Right atrium auricular region (tissue), 2 donors: ENCODE measurements at regions not wholly inside any gene's neighbourhood (a gene's known extent, or its start where the extent isn't known, plus 50 kb on each side); places are given as distances from the start of the nearest gene placed in this dataset.

Source experiments
- DNase-seq: peaks from one replicate; pipeline ENCODE4 v3.0.0-alpha.2; 2019; ENCODE audit warnings: low spot score
- H3K27ac ChIP-seq, 2 donors: fragments of 200-600 bp; sonication (generic); 1 replicate in 1 of 2; 2 replicates in 1 of 2; pipeline ENCODE4 v1.5.1; 2016 to 2019
- H3K27me3 ChIP-seq, 2 donors: fragments of 200-600 bp; sonication (generic); one replicate each; pipeline versions ENCODE4 v1.5.1 to v1.6.0; 2017 to 2019
- H3K36me3 ChIP-seq: fragments of 200-600 bp; sonication (generic); one replicate; pipeline ENCODE4 v1.5.1; 2016
- H3K4me1 ChIP-seq, 2 donors: fragments of 200-600 bp; sonication (generic); one replicate each; pipeline versions ENCODE4 v1.5.1 to v1.6.0; 2017 to 2019
- H3K4me3 ChIP-seq, 2 donors: fragments of 200-600 bp; sonication (generic); 1 replicate in 1 of 2; 2 replicates in 1 of 2; pipeline ENCODE4 v1.5.1; 2017 to 2019; ENCODE audit warnings: mild to moderate bottlenecking in 1 of 2, moderate library complexity in 1 of 2
- H3K9me3 ChIP-seq, 2 donors: fragments of 200-600 bp; sonication (generic); one replicate each; pipeline ENCODE4 v1.5.1; 2019
- CTCF ChIP-seq, 2 donors: fragments of 200-600 bp; sonication (generic); IDR thresholded peaks; one replicate each; pipeline ENCODE4 v1.5.1; 2019; ENCODE audit warnings: antibody characterized with exemption in 2 of 2

GRCh38 chr11:119907122-119907851 lies 178.3 kb upstream of the NECTIN1 start:
- Histone ChIP-seq H3K4me1 (no peaks in the 10 kb centered on the region), H3K27me3 (no peaks in the 10 kb centered on the region), H3K36me3 (no peaks in the 10 kb centered on the region)

GRCh38 chr11:119906376-119906775 lies 177.4 kb upstream of the NECTIN1 start:
- H3K36me3 ChIP-seq: no peaks in the 10 kb centered on the region
- H3K27me3 ChIP-seq: no peaks in the 10 kb centered on the region
- no peak overlapping the region for H3K27ac ChIP-seq
- no peaks in the 10 kb centered on the region for H3K4me1 ChIP-seq
- no peaks in the 10 kb centered on the region for H3K9me3 ChIP-seq
- no peak for TF ChIP-seq CTCF (IDR thresholded peaks at IDR 0.05)
- H3K4me3 ChIP-seq: no peak overlapping the region
- DNase-seq: no peak

More at GRCh38 chr11:119907122-119907851, 178.3 kb upstream of the NECTIN1 start:
- no peak for TF ChIP-seq CTCF (IDR thresholded peaks at IDR 0.05)
- Histone ChIP-seq H3K4me3 (no peak overlapping the region), H3K27ac (no peak overlapping the region), H3K9me3 (no peaks in the 10 kb centered on the region)
- no peak for DNase-seq

- TF ChIP-seq CTCF (IDR thresholded peaks at IDR 0.05): no peak
- Histone ChIP-seq H3K27me3 (no peaks in the 10 kb centered on the region), H3K36me3 (no peaks in the 10 kb centered on the region), H3K4me1 (no peaks in the 10 kb centered on the region), H3K4me3 (no peak overlapping the region), H3K27ac (no peak overlapping the region), H3K9me3 (no peaks in the 10 kb centered on the region)
- DNase-seq: no peak
Observed at GRCh38 chr11:119905162-119905561, 176.2 kb upstream of the NECTIN1 start.

GRCh38 chr11:119904531-119905035 lies 175.6 kb upstream of the NECTIN1 start:
- Histone ChIP-seq H3K4me3 (no peak overlapping the region), H3K9me3 (no peaks in the 10 kb centered on the region), H3K36me3 (no peaks in the 10 kb centered on the region), H3K4me1 (no peaks in the 10 kb centered on the region), H3K27me3 (no peaks in the 10 kb centered on the region), H3K27ac (no peak overlapping the region)
- no peak for TF ChIP-seq CTCF (IDR thresholded peaks at IDR 0.05)
- DNase-seq: no peak

GRCh38 chr11:119903821-119904220 lies 174.8 kb upstream of the NECTIN1 start:
- no peak for DNase-seq
- no peaks in the 10 kb centered on the region for H3K27me3 ChIP-seq
- no peak overlapping the region for H3K27ac ChIP-seq
- no peaks in the 10 kb centered on the region for H3K4me1 ChIP-seq
- no peaks in the 10 kb centered on the region for H3K9me3 ChIP-seq
- no peak overlapping the region for H3K4me3 ChIP-seq
- no peak for TF ChIP-seq CTCF (IDR thresholded peaks at IDR 0.05)
- H3K36me3 ChIP-seq: no peaks in the 10 kb centered on the region

GRCh38 chr11:119903389-119903788 lies 174.4 kb upstream of the NECTIN1 start:
- H3K4me1 ChIP-seq: no peaks in the 10 kb centered on the region
- H3K9me3 ChIP-seq: no peaks in the 10 kb centered on the region
- no peaks in the 10 kb centered on the region for H3K27me3 ChIP-seq
- H3K36me3 ChIP-seq: no peaks in the 10 kb centered on the region
- no peak for DNase-seq
- no peak overlapping the region for H3K27ac ChIP-seq
- H3K4me3 ChIP-seq: no peak overlapping the region
- TF ChIP-seq CTCF (IDR thresholded peaks at IDR 0.05): no peak
